ENCODE measurements at regions not wholly inside any gene's neighbourhood (a gene's known extent, or its start where the extent isn't known, plus 50 kb on each side); places are given as distances from the start of the nearest gene placed in this dataset.
A peak's percentile ranks its signal among the peaks of the same experiment; 100 is the strongest.
"Not testable (repeated sequence)": the region's sequence is repeated elsewhere in the genome, so short reads cannot be mapped to it uniquely, and the experiment has no call there.

DNA sequence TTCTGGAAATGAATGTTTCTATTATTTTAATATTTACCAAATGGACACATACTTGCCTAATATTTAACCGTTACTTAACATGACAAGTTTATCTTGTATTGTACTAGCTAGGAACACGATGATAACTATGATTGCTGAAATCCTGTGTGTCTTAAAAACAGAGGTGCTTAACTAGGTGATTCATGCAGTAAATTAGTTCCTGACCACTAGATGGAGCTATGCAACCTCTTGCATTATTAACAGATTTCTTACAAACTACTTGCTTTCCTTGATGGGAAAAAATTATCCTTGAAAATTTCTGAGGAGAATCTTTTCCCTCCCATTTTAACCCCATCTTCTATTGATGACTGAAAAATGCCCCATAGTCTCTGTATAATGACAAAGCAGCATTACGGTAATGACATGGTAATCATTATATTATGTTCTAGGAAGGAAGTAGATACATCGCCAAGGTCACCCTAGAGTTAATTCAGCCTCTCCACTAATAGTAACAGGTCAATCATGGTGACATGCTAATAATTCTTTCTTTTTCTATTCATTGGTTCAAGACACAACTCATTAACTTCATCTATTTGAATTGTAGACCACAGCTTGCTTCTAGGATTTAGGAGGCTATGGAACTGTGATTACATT, 844.2 kb downstream of the RAPGEF2 start:
- DNase-seq: peak in 1 of 2 experiments; percentile 49

DNA sequence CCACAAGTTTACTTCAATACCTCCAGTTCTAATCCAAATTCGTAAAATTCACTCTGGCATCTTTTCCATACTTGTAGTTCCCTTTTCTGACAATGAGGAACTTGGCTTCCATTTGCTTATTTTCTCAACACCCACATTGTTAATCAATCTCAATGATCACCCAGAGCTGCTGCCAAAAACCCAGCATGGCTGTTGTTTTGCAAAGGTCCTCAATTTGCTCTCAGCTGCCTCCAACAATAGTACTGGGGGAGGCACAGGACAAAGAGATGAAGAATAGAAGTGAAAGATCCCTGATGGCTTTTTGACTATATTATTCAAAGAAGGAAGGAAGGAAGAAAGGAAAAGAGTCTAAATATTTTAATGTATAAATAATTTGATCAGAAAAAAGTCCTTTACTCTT, 847.8 kb downstream of the RAPGEF2 start:
- no peak for DNase-seq

DNA sequence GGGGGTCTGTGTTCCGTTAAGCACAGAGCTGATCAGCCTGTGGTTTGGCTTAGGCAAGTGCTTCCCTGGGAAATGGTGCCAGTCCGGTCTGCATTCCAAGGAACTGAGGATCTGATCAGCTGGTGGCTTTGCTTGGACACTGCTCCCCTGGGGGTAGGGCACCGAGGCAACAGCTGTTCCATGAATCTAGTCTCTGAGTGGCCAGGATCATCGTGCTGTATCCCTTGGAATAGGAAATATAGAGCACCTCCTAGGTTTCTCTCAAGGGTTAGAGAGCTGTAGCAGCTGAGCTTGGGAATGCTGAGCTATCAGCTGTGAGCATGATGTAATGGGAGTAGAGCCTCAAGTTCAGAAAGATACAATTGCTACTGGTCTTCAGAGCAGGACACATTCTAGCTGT, 863.9 kb downstream of the RAPGEF2 start:
- DNase-seq: no peak

DNA sequence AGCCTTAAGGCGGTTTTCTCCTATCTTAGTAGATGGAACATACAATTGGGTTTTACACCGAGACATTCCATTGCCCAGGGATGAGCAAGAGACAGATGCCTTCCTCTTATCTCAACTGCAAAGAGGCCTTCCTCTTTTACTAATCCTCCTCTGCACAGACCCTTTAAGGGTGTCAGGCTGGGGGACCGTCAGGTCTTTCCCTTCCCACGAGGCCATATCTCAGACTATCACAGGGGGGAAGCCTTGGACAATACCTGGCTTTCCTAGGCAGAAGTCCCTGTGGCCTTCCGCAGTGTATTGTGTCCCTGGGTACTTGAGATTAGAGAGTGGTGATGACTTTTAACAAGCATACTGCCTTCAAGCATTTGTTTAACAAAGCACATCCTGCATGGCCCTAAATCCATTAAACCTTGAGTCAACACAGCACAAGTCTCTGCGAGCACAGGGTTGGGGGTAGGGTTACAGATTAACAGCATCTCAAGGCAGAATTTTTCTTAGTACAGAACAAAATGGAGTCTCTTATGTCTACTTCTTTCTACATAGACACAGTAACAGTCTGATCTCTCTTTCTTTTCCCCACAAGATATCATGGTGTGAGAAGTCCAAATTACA, 874.1 kb downstream of the RAPGEF2 start:
- DNase-seq: not testable (repeated sequence)

DNA sequence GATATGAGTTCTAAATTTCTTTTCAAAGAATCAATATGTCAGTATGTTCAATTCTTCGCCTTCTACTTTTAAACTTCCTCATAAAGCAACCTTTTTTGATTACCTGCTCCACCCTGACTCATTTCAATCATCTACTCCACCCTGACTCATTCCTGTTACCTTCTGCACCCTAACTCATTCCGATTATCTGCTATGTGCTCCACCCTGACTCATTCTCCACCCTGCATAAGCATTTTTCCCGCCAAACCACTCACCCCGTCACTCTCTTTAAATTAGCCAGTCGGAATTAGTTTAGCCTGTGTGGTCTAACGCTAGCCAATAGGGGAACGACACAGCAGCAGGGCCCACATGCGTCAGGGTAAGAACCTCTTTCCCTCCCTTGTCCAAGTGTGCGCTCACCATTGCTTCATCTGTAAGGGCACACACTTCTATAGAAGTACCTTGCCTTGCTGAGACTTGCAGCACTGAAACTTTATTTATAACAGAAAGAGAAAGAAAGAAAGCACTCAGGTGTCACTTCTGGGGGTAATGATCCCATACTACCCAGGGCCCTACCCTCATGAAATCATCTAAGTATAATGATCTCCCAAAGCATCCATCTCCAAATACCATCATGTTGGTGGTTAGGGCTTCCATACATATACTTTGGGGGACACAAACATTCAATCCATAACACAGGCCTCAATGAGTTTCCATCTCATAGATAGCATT, 875.2 kb downstream of the RAPGEF2 start:
- DNase-seq: no peak

DNA sequence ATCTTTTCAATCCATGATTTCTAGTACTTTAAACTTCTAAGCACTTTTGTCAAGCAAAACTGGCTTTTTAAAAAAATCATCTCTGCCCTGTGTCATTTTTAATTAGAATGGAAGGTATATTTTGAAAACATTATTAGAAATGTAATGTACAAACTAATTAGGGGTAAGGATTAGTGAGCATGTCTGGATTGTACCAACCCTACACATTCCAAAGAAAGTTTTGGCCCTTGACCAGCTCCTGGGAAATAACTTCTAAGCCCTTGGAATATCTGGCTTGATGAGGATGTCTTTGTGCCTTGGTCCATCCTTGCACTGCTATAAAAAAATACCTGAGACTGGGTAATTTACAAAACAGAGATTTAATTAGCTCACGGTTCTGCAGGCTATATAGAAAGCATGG, 876.5 kb downstream of the RAPGEF2 start:
- no peak for DNase-seq

DNA sequence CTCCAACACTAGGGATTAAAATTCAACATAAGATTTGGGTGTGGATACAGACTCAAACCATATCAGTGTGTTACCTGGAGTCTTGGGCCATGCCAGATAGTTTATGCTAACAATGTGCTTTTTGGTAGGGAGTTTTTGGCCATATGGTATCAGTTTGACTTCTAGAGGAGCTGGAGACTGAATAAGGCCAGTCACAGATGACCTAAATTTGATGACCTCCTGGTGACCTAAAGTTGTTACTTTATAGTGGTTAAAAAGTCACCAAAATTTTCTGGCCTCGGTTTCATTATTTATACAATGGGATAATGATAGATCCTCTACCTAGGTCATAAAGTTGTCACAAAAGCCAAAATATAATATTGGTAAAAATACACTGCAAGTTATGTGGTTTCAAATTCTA, 877.1 kb downstream of the RAPGEF2 start:
- no peak for DNase-seq

DNA sequence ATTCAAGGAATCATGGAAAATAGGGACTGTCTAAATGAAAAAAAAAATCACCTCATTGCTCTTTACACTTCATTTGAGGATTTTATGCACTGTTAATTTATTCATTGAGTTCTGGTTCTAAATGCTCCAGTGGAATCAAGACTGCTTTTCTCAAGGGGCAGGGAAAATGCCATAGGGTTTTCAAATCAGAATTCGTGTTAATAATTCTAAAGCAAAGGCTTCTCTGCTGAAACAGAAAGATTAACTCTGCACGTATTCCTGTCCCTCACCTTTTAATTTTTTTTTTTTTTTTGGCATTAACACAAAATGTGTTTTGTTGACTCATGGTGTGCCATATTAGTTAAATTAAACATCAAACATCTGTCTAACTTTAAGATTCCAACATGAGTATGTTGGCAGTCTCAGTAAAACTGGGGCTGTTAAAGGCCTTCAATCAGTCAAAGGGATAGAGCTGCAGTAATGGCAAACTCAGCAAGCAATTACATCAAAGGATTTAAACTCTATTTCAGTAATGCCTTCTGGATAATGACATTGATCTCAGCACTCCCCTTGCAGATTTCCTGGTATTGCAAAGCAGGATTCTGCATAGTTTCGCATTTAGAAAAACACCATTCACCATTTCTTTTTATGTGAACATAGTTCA, 878.1 kb downstream of the RAPGEF2 start:
- DNase-seq: no peak

DNA sequence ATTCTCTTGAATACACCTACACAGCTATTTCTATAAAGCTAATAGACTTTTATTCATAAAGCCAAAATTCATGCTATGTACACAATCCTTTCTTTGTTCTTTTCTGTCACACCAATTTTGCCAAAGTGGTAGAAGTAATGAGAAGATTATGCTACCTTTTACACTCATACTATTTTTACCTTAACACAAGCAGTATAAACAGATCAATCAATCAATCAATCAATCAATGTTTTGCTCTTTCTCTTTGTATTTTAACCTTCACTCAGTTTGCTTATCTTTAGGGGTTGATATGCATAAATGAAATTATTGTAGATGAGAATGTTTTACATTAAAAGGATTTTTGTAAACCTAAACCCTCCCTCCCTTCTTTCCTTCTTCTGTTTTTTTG, 878.6 kb downstream of the RAPGEF2 start:
- DNase-seq: no peak

DNA sequence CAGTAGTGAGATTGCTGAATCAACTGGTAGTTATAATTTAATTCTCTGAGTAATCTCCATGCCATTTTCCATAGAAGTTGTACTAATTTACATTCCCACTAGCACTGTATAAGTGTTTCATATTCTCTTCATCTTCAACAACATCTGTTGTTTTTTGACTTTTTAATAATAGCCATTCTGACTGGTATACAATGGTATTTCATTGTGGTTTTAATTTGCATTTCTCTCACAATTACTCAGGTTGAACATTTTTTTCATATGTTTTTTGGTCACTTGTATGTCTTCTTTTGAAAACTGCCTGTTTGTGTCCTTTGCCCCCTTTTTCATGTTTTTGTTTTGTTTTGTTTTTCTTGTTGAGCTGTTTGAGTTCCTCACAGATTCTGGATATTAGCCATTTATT, 880.2 kb downstream of the RAPGEF2 start:
- DNase-seq: no peak

DNA sequence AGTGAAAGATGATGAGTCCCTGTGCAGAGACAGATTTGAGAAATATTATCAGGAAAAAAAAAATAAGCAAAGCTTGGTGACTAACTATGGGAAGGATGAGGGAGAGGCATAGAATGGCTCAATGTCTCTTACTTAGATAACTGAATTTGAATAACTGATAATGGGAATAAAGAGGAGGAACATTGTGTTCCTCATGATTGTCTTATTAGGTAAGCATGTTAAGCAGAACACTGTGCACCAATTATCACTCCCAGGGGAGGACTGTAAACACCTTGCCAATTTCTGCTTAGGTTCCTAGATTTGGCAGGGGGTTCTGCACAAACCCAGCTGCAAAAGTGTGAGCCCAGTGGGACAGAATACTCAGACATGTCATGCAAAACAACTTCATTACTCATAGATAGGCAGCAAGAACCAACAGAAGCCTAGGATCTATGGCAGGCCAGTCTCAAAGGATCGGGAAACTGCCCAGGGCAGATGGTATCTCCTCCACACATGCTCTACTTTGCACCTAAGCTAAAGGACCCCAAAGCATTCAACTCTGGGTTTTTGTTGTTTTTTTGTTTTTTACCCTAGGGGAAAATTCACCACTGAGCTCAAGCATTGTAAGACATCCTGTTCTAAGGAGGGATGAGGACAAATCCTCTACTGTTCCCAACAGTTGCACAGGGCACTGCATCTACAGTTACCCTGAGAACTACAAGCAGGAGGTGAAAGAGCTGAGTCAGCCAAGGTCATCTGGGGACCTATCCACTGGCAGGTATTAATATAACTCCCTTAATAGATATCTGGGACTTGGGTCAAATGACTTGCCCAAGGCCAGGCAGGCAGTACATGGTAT, 907.0 kb downstream of the RAPGEF2 start:
- no peak for DNase-seq

DNA sequence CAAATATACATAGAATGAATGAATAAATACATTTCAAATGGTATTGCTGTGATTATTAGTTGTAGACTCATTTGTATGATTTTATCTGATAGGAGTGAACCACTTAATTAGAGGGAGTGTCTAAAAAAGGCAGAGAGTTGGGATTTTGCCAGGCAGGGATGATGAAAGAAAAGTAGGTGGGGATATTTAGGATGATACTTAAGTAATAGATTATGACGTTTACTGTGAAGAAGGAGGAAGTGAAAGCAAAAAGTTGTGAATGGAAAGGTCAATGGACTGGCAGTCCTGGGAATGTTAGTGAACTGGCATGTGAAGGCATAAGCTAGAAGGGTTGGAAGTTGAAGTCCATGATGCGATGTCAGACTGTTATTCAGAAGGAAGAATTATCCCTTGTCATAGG, 917.1 kb downstream of the RAPGEF2 start:
- DNase-seq: no peak

DNA sequence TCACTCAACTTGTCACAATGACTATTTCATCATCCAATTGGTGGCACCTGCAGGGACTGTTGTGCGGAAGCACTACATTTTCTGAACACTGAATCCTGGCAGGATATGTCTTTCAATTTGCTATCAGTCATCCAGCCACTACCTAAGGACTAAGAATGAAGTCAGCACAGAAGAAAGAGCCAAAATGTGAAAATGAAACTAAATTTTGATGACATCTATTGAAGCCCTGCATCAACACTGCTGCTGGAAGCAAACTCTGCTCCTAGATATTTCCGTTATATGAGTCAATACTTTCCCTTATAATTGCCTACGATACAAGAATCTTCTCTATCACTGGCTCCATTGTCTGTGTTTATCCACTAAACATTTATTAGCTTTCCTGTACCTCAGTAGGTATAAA, 917.9 kb downstream of the RAPGEF2 start:
- DNase-seq: no peak

DNA sequence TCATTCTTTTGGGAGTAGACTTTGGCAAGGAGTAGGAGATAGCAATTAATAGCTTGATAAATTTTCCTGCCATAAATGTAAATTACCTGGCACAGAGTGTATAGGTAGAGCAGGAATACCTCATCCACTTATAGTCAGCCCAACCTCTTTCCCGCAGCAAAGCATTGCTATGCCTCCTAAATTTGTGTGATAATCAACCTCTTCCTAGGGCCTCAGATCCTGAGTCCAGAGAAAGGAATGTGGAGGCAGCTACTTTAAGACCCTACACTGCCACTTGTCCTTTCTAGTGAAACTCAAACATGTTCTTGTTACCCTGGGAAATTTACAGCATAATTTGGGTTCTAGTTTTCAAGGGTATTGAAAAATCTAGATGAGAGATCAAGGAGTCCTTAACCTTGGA, 919.0 kb downstream of the RAPGEF2 start:
- no peak for DNase-seq

DNA sequence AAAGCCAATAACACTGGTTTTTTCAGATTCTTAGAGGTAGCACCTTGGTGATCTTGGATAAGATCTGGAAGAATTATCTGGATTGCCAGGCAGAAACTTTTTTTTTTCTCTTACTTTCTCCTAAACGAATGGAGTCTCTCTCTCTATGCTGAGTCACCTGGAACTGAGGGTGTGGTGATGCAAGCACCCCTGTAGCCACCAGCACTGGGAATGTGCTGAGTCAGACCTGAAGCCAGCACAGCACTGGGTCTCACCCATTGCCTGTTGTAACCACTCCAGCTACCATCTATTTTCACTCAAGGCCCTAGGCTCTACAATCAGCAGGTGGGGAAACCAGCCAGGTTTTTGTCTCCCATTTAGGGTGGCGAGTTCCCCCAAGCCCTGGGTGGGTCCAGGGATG, 923.8 kb downstream of the RAPGEF2 start:
- DNase-seq: no peak

DNA sequence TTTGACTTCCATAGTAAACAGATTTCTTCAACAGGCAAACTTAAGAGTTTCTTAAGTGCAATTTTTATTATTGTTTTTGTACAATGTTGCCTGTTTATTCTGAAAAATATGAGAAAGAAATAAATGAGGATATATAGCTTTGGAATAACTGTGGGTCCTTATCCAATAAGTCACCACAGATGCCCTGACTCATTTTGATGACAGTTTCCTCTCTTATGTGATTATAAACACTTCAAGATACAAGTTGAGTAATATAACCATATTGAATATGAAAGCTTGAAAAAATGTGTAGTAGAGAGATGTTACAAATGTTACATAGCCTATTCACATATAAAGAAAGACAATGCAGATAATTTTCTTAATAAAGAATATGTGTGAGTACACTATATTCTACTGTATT, 931.6 kb downstream of the RAPGEF2 start:
- no peak for DNase-seq

DNA sequence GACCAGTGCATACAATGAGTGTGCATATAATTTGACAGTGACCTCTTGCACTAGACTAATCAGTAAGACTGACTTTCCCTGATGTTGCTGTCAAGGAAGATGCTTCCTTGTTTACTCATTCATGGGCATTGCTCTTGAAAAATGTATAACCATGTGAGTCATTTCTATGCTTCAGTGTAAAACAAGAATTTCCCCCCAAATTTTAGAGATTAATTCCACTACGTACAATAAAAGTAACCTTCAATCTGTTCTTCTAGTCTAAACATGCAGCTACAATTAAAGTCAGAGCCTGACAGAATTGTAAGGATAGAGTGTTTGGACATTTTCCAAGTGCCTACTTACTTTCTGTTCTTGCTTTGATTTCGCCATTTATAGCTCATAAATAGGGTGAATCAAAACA, 935.7 kb downstream of the RAPGEF2 start:
- DNase-seq: no peak

DNA sequence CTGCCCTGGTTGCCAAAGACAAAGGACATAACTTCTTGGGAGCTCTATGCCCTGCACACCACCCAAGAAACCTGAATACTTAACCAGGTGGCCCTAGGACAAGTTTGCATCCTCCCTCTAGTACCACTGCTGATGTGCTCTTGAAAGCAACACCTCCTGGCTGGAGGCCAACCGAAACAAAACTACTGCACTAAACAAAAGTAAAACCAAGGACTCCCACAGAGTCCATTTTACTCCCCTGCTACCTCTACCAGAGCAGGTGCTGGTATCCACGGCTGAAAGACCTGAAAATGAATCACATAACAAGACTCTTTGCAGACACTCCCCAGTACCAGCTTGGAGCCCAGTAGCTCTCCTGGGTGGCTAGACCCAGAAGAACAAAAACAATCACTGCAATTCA, 941.8 kb downstream of the RAPGEF2 start:
- no peak for DNase-seq

DNA sequence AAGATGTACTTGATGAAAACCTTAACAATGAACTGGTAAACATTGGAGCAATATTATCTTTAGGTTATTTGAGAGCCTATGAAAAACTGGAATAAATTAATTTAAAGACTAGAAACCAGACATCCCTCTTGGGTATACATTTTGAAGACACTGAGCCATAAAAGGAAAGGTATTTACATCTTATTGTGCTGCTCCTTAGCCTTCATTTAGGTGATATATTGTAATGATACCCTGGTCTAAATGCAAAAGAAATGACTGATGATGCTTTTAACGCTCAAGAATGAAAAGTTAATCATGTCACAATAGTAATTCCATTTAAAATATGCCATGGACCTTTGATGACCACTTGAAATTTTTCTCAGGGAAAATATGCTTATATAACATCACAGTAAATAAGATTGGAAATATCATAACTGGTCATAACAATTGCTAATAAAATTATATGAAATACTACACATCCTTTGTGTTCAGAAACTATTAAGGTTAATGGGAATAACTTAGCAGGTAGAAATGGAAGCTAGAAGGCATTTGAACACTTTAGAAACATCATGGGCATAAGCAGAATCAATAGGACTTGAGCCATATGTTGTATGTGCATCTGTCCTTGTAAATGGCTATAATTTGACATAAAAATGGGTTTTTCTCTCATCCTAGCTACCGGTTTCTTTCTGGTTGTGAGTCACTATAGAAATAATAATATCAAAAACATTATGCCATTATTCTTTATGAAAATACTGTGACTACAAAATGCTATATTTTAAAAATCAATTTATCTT, 979.7 kb downstream of the RAPGEF2 start:
- DNase-seq: no peak

DNA sequence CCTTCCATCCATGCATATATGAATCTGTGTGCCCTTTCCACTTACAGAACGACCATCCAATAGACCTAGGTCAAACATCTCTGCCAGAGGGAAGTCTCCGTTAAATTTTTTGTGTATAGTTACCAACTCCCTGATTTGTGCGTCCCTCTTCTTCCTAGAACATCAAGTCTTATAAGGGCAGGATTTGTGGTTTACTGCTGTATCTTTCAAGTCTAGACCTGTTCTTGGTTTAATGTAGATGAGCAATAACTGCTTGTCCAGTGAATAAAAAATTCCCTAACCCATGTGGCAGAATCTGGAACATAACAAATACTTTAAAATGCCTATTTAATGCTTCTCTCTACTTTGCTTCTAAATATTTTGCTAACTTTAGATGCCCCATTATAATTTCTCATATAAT, 988.8 kb downstream of the RAPGEF2 start:
- DNase-seq: no peak

DNA sequence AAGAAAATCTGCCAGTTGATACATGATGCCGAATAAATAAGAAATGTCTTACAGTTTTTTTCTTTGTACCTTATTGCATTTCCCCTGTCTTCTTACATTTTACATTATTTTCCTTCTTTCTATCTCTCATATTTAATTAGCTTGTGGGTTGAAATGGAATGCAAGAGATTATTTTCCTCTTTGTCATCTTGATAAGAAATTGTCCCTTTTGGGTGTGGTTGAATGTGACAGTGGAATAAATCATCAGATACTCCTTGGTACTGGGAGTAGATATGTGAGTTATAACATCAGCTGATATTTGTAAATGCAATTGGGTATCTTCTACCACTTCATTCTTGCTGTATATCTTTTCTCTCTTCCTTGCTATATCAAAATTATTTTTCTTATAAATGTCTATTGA, 997.4 kb downstream of the RAPGEF2 start:
- DNase-seq: no peak

DNA sequence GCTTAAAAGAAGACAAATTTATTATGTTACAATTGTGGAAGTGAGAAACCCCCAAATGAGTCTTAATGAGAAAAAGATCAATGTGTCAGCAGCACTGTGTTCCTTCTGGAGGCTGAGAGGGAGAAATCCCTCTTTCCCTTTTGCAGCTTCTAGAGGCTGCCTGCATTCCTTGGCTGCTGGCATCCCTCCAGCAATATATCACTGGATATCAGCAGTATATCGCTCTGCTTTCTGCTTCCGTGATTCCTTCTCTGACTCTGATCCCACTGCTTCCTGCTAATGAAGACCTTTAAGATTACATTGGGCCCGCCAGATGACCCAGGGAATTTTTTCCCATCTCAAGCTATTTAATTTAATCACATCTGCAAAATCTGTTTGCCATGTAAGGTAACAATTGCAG, 1008.0 kb downstream of the RAPGEF2 start:
- no peak for DNase-seq
